ENCODE measurements at regions not wholly inside any gene's neighbourhood (a gene's known extent, or its start where the extent isn't known, plus 50 kb on each side); places are given as distances from the start of the nearest gene placed in this dataset.
"Not testable (repeated sequence)": the region's sequence is repeated elsewhere in the genome, so short reads cannot be mapped to it uniquely, and the experiment has no call there.

DNA sequence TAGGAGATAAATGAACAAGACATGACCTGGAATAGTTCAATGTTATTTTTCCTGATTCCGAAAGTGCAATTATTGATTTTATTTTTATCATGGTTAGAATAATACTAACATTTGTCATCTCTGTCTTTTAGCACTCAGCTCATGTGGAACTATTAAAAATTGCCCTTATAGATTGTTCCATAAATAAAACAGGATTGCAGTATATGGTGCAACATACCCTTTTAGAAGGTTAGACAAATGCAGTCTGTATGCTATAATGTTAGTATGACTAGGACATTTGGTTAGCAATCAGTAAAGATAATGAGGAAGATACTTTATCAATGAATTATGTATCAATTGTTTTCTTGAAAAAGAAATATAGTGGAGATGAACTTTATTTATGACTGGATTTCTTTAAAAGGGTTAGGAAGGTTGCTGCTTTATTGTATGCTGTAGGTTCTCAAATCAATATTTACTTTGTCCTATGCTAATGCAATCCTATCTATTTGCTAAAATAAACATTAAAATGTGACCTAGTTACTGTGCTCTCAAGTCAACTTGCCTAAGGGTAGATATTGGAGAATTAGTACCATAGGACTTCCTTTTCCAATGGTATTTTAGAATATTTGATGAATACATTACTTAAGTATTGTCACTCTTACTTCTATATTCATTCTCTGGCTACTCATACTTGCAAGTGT is 348.9 kb upstream of the ISL1 start:
- no peak for DNase-seq

DNA sequence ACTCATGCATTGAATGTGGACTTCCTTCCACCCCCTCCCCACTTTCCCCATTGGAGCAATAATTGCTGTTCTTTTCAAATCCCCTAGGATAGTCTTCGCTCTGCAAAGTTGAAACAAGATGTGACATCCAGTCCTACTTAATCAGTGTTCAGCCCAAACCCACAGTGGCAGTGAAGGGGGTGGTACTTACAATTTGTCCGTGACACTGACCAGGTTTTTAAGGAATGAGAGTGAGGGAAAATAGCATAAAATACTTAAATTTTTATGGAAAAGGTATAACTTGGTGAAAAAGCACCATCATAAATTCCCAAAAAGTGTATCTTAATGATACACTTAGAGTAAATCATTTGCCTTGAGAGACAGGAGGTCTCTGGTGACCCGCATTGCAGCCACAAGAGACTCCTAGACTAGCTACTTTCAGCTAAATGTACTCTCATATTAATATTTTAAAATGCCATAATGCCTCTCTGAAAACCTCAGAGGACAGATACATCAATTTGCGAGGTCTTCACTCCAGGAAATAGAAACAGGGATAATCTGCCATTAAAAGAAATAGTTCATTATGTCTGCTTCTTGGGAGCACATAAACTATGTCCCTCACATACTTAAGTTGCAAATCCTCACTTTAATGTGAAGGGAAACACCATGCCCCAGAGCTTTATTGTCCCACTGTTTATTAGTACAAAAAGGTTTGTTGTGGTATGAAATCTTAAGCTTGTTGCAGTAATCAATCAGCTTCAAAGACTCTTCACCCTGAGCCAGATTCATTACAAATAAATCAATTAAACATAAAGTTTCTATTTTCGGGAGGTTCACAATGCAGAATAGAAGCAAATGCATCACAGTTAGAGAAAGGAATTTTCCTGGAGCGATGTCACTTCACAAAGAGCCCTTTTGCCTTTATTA is 343.6 kb upstream of the ISL1 start:
- no peak for DNase-seq

GRCh38 chr5:51043745-51044144 is 339.5 kb upstream of the ISL1 start:
- DNase-seq = no peak

GRCh38 chr5:51047369-51047768 is 335.9 kb upstream of the ISL1 start:
- DNase-seq = no peak

GRCh38 chr5:51053361-51053760 is 329.9 kb upstream of the ISL1 start:
- DNase-seq = no peak

- no peak for DNase-seq
These were observed 322.3 kb upstream of the ISL1 start for GRCh38 chr5:51060953-51061352.

GRCh38 chr5:51072937-51073336 is 310.3 kb upstream of the ISL1 start:
- DNase-seq = no peak

GRCh38 chr5:51082741-51083140 is 300.5 kb upstream of the ISL1 start:
- no peak for DNase-seq

- DNase-seq = no peak
These were observed 291.4 kb upstream of the ISL1 start for GRCh38 chr5:51091816-51092215.

- no peak for DNase-seq
These were observed 287.8 kb upstream of the ISL1 start for GRCh38 chr5:51095486-51095885.

GRCh38 chr5:51096859-51097258 is 286.4 kb upstream of the ISL1 start:
- no peak for DNase-seq

- DNase-seq = no peak
These were observed 283.9 kb upstream of the ISL1 start for GRCh38 chr5:51099173-51099853.

DNA sequence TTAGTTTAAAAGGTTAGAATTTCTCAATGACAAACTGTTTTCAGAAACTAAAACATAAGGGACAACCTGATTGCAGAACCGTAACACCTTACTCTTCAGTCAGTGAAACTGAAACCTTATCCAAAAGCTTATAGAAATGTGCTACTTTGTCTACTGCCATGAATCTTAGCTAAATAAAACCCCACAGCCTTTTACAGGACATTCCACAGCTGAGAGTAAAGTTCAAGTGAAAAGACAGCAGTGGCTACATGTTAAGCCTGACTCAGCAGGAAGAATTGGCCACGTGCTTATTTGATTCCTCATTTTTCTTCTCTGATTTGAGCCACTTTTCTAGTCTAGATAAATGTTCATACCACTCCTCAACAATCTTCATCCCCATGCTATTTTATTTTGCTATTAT is 278.7 kb upstream of the ISL1 start:
- DNase-seq = no peak

DNA sequence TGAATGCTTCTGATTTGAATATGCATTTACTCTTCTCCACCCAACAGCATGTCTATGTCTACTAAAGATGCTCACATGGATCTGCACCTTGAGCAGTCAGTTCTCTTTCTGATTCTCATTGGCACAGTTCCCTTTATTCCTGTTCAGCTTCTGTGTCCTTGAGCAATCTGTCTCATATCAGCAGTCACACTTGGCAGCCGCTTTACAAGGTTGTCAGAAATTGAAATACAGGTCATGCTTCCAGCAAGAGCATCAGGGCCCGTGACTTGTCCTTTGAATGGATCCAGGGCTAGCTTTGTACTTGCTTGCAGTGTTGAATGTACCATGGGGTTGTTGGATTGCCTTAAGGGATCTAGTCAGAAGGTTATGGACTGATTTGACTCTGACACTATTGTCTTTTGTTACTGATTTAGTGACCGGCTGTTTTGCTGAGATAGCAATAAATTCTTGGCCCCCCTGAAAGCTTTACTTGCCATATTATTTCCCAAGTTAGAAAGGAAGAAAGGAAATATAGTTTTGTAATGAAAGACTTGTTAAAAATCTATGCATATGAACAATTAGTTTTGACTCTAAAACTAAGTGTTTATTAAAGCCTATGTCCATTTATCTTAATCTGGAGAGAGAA is 273.4 kb upstream of the ISL1 start:
- no peak for DNase-seq

DNA sequence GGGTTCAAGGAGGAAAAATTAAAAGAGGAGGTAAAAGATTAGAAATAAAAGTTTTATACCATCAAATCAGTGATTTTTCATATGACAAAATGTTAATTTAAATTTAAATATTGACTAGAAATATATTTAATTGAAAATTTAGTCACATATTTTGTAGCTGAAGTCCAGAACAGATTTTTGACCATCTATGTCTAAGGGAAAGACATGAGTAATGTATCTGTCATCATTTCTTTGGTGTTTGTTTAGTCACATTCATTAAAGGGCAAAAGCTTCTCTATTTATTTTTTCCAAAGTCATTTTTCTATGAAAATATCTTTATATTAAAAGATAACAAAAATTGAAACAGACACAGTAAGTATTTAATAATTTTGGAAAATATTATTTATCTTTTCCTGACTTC is 252.0 kb upstream of the ISL1 start:
- no peak for DNase-seq

DNA sequence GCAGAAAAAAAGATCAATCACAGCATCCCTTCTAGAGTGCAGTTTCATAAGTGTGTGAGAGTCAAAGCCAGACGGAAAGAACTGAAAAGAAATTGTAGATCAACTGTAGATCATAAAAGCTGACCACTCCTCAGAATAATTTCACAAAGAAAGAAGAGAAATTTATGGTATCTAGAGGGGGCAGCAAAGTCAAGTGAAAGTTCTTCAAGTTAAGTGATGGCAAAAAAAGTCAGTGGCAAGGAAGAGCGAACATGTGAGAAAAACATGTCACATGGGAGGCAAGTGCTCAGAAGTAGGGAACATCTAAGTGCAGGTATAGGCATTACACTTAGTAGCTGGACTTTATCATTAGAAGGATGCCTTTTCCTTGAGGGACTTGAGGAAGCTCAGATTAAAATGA is 245.1 kb upstream of the ISL1 start:
- DNase-seq = no peak

DNA sequence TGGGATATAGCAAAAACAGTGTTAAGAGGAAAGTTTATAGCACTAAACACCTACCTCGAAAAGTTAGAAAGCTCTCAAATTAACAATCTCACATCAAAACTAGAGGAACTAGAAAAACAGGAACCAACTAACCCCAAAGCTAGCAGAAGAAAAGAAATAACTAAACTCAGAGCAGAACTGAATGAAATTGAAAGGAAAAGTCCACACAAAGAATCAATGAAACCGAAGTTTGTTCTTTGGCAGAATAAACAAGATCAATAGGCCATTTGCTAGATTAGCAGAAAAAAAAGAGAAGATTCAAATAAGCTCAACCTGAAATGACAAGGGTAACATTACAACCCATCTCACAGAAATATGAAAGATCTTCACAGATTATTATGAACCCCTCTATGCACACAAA is 234.8 kb upstream of the ISL1 start:
- DNase-seq = no peak

- no peak for DNase-seq
These were observed 227.0 kb upstream of the ISL1 start for GRCh38 chr5:51156222-51156621.

GRCh38 chr5:51156838-51157237 is 226.4 kb upstream of the ISL1 start:
- no peak for DNase-seq

GRCh38 chr5:51159164-51159563 is 224.1 kb upstream of the ISL1 start:
- no peak for DNase-seq

DNA sequence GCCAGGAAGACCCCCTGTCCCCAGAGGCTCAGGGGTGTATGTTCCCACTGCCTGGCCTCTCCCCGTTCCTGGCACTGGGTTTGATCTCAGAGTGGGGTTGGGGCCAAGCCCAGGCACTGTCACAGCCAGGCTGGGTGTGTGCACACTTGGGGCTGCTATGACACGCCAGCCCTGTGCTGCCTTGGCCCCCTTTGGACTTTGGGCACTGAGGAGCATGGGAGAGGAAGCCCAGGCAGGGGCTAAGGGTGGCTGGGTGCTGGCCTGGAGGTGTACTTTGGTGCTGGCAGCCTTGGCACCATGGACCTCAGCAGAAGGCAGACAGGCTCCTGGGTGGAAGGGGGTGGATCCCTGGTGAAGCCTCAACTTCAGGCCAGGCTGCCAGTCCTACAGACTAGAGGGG is 223.6 kb upstream of the ISL1 start:
- no peak for DNase-seq

DNA sequence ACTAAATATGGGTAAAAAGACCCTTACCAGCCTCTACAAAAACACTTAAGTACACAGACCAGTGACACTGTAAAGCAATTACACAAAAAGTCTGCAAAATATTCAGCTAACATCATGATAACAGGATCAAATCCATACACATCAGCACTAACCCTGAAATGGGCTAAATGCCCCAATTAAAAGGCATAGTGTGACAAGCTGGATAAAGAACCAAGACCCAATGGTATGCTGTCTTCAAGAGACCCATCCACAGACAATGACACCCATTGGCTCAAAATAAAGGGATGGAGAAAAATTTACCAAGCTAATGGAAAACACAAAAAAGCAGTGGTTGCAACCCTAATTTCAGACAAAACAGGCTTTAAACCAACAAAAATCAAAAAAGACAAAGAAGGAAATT is 221.0 kb upstream of the ISL1 start:
- no peak for DNase-seq

GRCh38 chr5:51165621-51166020 is 217.6 kb upstream of the ISL1 start:
- not testable (repeated sequence) for DNase-seq
